DOHH2 (cell line): ENCODE measurements at regions not wholly inside any gene's neighbourhood (a gene's known extent, or its start where the extent isn't known, plus 50 kb on each side); places are given as distances from the start of the nearest gene placed in this dataset.

Experiments used
- CTCF ChIP-seq: fragments of 200-600 bp; sonication (generic); IDR thresholded peaks from one replicate; pipeline ENCODE4 v1.5.1; 2014; ENCODE audit warnings: antibody characterized with exemption, mild to moderate bottlenecking, low read depth, low read length; ENCODE audit not compliant: poor library complexity, severe bottlenecking
- EZH2phosphoT487 ChIP-seq: fragments of 200-600 bp; sonication (generic); IDR thresholded peaks from 2 replicates; pipeline ENCODE4 v1.6.1; 2017; ENCODE audit warnings: borderline replicate concordance, mild to moderate bottlenecking, antibody characterized with exemption, low read length, moderate library complexity, mixed read lengths

GRCh38 chr14:65945327-65945726 lies 532.8 kb downstream of the FUT8 start:
- TF ChIP-seq CTCF = no peak
- TF ChIP-seq EZH2phosphoT487 = no peak
